DOHH2 (cell line): ENCODE measurements at regions not wholly inside any gene's neighbourhood (a gene's known extent, or its start where the extent isn't known, plus 50 kb on each side); places are given as distances from the start of the nearest gene placed in this dataset.
A peak's percentile ranks its signal among the peaks of the same experiment; 100 is the strongest.
"Not testable (repeated sequence)": the region's sequence is repeated elsewhere in the genome, so short reads cannot be mapped to it uniquely, and the experiment has no call there.

ENCODE experiments used
- H3F3A ChIP-seq: fragments of 200-600 bp; sonication (generic), shearing (Covaris generic); 2 replicates; pipeline ENCODE4 v1.6.0; 2016; ENCODE audit warnings: antibody characterized with exemption, mild to moderate bottlenecking; ENCODE audit not compliant: control insufficient read depth, insufficient read depth
- H3K27ac ChIP-seq: fragments of 200-600 bp; sonication (generic); 2 replicates; pipeline ENCODE4 v1.5.1; 2014; ENCODE audit warnings: low read depth, mild to moderate bottlenecking, low read length, moderate library complexity
- H3K27me3 ChIP-seq: fragments of 200-600 bp; sonication (generic); 2 replicates; pipeline ENCODE4 v1.6.1; 2014; ENCODE audit warnings: mild to moderate bottlenecking, low read length, mixed read lengths; ENCODE audit not compliant: control insufficient read depth
- H3K36me3 ChIP-seq: fragments of 200-600 bp; sonication (generic); 2 replicates; pipeline ENCODE4 v1.6.1; 2014; ENCODE audit warnings: mild to moderate bottlenecking, low read length, moderate library complexity, mixed read lengths; ENCODE audit not compliant: control insufficient read depth
- H3K4me1 ChIP-seq: fragments of 200-600 bp; sonication (generic); 2 replicates; pipeline ENCODE4 v1.6.1; 2014; ENCODE audit warnings: mild to moderate bottlenecking, low read length, mixed read lengths; ENCODE audit not compliant: control insufficient read depth
- H3K4me2 ChIP-seq: fragments of 200-600 bp; sonication (generic); 2 replicates; pipeline ENCODE4 v1.6.0; 2014; ENCODE audit warnings: mild to moderate bottlenecking, low read length, moderate library complexity
- H3K4me3 ChIP-seq: fragments of 200-600 bp; sonication (generic); 2 replicates; pipeline ENCODE4 v1.5.1; 2014; ENCODE audit warnings: mild to moderate bottlenecking, low read length, mixed read lengths
- H3K79me2 ChIP-seq: fragments of 200-600 bp; sonication (generic); 2 replicates; pipeline ENCODE4 v1.6.1; 2014; ENCODE audit warnings: mild to moderate bottlenecking, low read length, mixed read lengths; ENCODE audit not compliant: control insufficient read depth
- H3K9me2 ChIP-seq: fragments of 200-600 bp; sonication (generic); replicated peaks from 2 replicates; pipeline ENCODE4 v1.6.1; 2014; ENCODE audit warnings: mild to moderate bottlenecking, low read length, mixed read lengths; ENCODE audit not compliant: control insufficient read depth
- H3K9me3 ChIP-seq: fragments of 200-600 bp; sonication (generic); 2 replicates; pipeline ENCODE4 v1.6.1; 2014; ENCODE audit warnings: antibody characterized with exemption, low read length, mixed read lengths; ENCODE audit not compliant: control insufficient read depth, insufficient read depth
- H4K20me1 ChIP-seq: fragments of 200-600 bp; sonication (generic); 2 replicates; pipeline ENCODE4 v1.6.0; 2014; ENCODE audit warnings: low read depth, mild to moderate bottlenecking, antibody characterized with exemption, low read length, moderate library complexity; ENCODE audit not compliant: control insufficient read depth, insufficient read depth
- EZH2phosphoT487 ChIP-seq: fragments of 200-600 bp; sonication (generic); IDR thresholded peaks from 2 replicates; pipeline ENCODE4 v1.6.1; 2017; ENCODE audit warnings: borderline replicate concordance, mild to moderate bottlenecking, antibody characterized with exemption, low read length, moderate library complexity, mixed read lengths
- TF ChIP-seq, protein P1 (sequence below): fragments of 200-600 bp; sonication (generic); IDR thresholded peaks from one replicate; pipeline ENCODE4 v1.5.1; 2014; ENCODE audit warnings: antibody characterized with exemption, mild to moderate bottlenecking, low read depth, low read length; ENCODE audit not compliant: poor library complexity, severe bottlenecking

DNA sequence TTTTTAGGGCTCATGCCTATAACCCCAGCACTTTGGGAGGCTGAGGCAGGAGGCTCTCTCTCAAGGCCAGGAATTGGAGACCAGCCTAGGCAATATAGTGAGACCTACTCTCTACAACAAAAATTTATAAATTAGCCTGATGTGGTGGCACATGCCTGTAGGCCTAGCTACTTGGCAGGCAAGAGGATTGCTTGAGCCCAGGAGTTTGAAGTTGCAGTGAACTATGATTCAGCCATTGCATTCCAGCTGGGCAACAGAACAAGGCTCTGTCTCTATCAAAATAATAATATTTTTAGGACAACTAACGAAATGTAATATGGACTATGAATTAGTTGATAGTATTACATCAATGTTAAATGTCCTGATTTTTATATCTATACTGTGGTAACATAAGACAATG is 68.8 kb upstream of the ARID1A start:
- Histone ChIP-seq H3K4me1 (peaks cover 14% of the 10 kb centered on the region), H3K4me2 (no peak overlapping the region), H3K27ac (no peak overlapping the region), H3F3A (peaks cover 5% of the 10 kb centered on the region), H4K20me1 (no peaks in the 10 kb centered on the region), H3K36me3 (no peaks in the 10 kb centered on the region), H3K79me2 (no peaks in the 10 kb centered on the region; the same call in 1 of the 2 replicates), H3K9me2 (no peaks in the 10 kb centered on the region), H3K27me3 (no peaks in the 10 kb centered on the region), H3K9me3 (no peaks in the 10 kb centered on the region), H3K4me3 (no peak overlapping the region)
- TF ChIP-seq, protein P1, sequence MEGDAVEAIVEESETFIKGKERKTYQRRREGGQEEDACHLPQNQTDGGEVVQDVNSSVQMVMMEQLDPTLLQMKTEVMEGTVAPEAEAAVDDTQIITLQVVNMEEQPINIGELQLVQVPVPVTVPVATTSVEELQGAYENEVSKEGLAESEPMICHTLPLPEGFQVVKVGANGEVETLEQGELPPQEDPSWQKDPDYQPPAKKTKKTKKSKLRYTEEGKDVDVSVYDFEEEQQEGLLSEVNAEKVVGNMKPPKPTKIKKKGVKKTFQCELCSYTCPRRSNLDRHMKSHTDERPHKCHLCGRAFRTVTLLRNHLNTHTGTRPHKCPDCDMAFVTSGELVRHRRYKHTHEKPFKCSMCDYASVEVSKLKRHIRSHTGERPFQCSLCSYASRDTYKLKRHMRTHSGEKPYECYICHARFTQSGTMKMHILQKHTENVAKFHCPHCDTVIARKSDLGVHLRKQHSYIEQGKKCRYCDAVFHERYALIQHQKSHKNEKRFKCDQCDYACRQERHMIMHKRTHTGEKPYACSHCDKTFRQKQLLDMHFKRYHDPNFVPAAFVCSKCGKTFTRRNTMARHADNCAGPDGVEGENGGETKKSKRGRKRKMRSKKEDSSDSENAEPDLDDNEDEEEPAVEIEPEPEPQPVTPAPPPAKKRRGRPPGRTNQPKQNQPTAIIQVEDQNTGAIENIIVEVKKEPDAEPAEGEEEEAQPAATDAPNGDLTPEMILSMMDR, result no peak
- no peak for TF ChIP-seq EZH2phosphoT487

DNA sequence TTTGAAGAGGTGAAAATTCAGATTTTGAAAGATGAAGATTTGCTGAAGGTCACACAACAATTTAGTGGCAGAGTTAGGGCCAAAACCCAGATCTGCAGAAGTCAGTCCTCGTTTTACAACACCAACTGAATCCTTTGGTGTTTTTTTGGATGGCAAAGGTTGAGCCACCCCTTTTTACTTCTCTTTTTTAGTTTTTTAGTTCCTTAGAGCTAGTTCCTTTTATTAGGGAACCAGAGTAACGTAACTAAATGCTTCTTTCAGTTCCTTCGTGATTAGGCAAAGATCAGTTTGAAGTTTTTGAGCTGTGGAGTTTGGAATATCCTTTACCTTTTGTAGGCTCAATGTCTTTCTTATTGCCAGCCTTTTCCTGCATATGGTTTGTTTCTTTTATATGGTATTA is 67.9 kb upstream of the ARID1A start:
- Histone ChIP-seq H3K4me2 (peak overlapping the region; percentile 23; the same call in 1 of the 2 replicates), H3K27ac (no peak overlapping the region), H3K4me1 (peaks cover 14% of the 10 kb centered on the region)

DNA sequence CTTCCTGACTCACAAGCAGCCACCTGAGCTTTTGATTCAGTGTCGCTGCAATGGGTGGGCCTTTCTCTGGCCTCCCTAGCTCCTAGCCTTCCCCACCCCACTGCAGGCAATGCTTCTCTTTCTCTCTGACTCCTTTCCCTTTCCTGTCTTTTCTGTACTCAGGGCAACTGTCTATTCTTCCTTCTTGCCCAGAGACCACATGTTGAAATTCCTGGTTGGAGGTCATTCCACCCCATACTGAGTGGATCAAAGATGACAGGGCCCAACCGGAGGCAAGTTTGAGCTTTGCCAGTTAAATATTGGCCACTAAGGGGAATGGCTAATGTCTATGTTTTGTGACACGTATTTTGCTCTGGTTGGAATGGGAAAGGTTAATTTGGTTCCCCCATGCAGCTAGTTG is 65.2 kb upstream of the ARID1A start:
- H3K9me3 ChIP-seq, result no peaks in the 10 kb centered on the region
- no peak overlapping the region for H3K4me3 ChIP-seq
- no peaks in the 10 kb centered on the region for H4K20me1 ChIP-seq
- no peaks in the 10 kb centered on the region for H3K9me2 ChIP-seq
- peaks cover 25% of the 10 kb centered on the region for H3K4me1 ChIP-seq
- H3K27me3 ChIP-seq, result no peaks in the 10 kb centered on the region
- H3K4me2 ChIP-seq, result no peak overlapping the region
- TF ChIP-seq, protein P1, result no peak
- TF ChIP-seq EZH2phosphoT487, result no peak
- no peaks in the 10 kb centered on the region for H3K79me2 ChIP-seq
- H3K27ac ChIP-seq, result no peak overlapping the region
- H3F3A ChIP-seq, result peaks cover 12% of the 10 kb centered on the region
- no peaks in the 10 kb centered on the region for H3K36me3 ChIP-seq

More for the DNA sequence above, 67.9 kb upstream of the ARID1A start:
- H3K9me2 ChIP-seq, result no peaks in the 10 kb centered on the region
- H3K79me2 ChIP-seq, result no peaks in the 10 kb centered on the region
- H4K20me1 ChIP-seq, result no peaks in the 10 kb centered on the region
- no peaks in the 10 kb centered on the region for H3K27me3 ChIP-seq
- peaks cover 5% of the 10 kb centered on the region for H3F3A ChIP-seq
- no peaks in the 10 kb centered on the region for H3K9me3 ChIP-seq
- TF ChIP-seq, protein P1, result no peak
- no peak for TF ChIP-seq EZH2phosphoT487
- H3K36me3 ChIP-seq, result no peaks in the 10 kb centered on the region
- no peak overlapping the region for H3K4me3 ChIP-seq

DNA sequence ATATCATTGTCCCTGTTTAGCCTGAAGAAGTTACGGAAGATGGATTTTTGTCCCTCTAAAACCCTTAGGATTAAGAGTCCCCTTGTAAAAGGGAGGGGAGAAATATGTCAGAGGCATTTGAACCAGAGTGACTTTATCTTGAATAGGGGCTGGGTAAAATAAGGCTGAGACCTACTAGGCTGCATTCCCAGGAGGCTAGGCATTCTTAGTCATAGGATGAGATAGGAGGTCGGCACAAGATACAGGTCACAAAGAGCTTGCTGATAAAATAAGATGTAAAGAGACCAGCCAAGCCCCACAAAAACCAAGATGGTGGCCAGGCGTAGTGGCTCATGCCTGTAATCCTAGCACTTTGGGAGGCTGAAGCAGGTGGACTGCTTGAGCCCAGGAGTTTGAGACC is 60.0 kb upstream of the ARID1A start:
- not testable (repeated sequence) for H3K9me3 ChIP-seq, H3K4me3 ChIP-seq, H3K27me3 ChIP-seq, H3K27ac ChIP-seq, H4K20me1 ChIP-seq, H3F3A ChIP-seq, H3K36me3 ChIP-seq, H3K9me2 ChIP-seq, H3K79me2 ChIP-seq, H3K4me2 ChIP-seq
- peaks cover 27% of the 10 kb centered on the region for H3K4me1 ChIP-seq
